ENCODE measurements at regions not wholly inside any gene's neighbourhood (a gene's known extent, or its start where the extent isn't known, plus 50 kb on each side); places are given as distances from the start of the nearest gene placed in this dataset.

DNA sequence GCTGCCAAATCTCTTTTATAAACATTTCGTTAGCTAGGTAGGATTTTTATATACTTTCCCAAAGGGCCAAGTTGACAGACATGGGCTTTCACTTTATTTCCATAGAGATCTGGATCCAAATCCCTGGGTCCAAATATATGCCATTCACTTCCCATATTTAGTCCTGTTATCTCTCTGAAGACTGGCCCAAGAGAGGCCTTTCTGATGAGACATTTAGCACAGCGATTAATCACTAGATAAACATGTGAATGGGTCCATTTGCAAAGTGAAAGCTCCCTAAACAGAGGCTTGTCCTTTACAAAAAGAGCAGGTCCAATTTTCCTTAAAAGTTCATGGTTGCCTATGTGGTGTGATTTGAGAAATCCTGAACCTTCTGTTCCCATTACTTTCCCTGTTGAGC lies 132.6 kb downstream of the TRMT11 start (continued):
- TF ChIP-seq RNF2 (IDR thresholded peaks at IDR 0.05; ENCODE audit: borderline replicate concordance, low read depth, low read length, missing control alignments, poor library complexity, severe bottlenecking) = no peak
- no peak for TF ChIP-seq RAD21 (IDR thresholded peaks at IDR 0.05 in 1 of 2, conservative IDR thresholded peaks at IDR 0.05 in 1 of 2; ENCODE audit: low read depth in 2 of 2, low read length in 2 of 2)
- TF ChIP-seq SP2 (IDR thresholded peaks at IDR 0.05; ENCODE audit: low read length) = no peak
- no peak for TF ChIP-seq ATF2 (IDR thresholded peaks at IDR 0.05; ENCODE audit: low read length)
- TF ChIP-seq BCL11A (IDR thresholded peaks at IDR 0.05; ENCODE audit: low read depth in 2 of 2, low read length in 2 of 2) = no peak

Data from H1 (cell line).